Sigmoid colon (tissue), 4 donors: ENCODE measurements at regions not wholly inside any gene's neighbourhood (a gene's known extent, or its start where the extent isn't known, plus 50 kb on each side); places are given as distances from the start of the nearest gene placed in this dataset.

Source experiments
- POLR2A ChIP-seq, 2 donors: fragments of 450-650 bp; IDR thresholded peaks; one replicate each; pipeline ENCODE4 v1.6.1; 2016; ENCODE audit warnings: antibody characterized with exemption in 2 of 2, mild to moderate bottlenecking in 2 of 2, moderate library complexity in 2 of 2
- POLR2AphosphoS5 ChIP-seq, 4 donors: sonication (generic); formaldehyde crosslinking; IDR thresholded peaks; one replicate each; pipeline ENCODE4 v1.6.1; 2017; ENCODE audit warnings: antibody characterized with exemption in 4 of 4
- TF ChIP-seq, protein P1 (sequence below), 4 experiments: fragments of 450-650 bp in 3 of 4; fragments of 200-600 bp in 1 of 4; IDR thresholded peaks; one replicate each; pipeline ENCODE4 v1.5.1; 2016 to 2019; ENCODE audit warnings: antibody characterized with exemption in 4 of 4, mild to moderate bottlenecking in 3 of 4, moderate library complexity in 2 of 4

DNA sequence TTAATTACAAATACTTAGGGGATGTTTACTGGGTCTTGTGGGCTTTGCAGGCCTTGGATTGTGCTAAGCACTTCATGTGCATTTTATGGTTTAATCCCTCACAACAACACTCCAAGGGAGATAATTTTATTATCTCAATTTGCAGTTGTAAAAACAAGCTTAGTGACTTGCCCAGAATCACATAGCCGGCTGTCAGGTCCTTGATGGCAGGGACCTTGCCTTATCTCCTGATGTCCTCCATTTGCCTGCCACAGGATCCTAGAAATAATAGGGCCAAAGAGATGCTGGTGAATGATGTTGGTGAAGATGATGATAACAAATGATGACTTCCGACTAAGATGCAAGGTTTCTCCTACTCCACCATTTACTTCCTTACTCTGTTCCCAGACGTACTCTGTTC, 385.4 kb downstream of the TMEM135 start:
- TF ChIP-seq POLR2A (IDR thresholded peaks at IDR 0.05) (no peak), POLR2AphosphoS5 (IDR thresholded peaks at IDR 0.05) (no peak)
- TF ChIP-seq, protein P1, sequence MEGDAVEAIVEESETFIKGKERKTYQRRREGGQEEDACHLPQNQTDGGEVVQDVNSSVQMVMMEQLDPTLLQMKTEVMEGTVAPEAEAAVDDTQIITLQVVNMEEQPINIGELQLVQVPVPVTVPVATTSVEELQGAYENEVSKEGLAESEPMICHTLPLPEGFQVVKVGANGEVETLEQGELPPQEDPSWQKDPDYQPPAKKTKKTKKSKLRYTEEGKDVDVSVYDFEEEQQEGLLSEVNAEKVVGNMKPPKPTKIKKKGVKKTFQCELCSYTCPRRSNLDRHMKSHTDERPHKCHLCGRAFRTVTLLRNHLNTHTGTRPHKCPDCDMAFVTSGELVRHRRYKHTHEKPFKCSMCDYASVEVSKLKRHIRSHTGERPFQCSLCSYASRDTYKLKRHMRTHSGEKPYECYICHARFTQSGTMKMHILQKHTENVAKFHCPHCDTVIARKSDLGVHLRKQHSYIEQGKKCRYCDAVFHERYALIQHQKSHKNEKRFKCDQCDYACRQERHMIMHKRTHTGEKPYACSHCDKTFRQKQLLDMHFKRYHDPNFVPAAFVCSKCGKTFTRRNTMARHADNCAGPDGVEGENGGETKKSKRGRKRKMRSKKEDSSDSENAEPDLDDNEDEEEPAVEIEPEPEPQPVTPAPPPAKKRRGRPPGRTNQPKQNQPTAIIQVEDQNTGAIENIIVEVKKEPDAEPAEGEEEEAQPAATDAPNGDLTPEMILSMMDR (IDR thresholded peaks at IDR 0.05): no peak
